Peyer's patch (tissue), 4 donors: ENCODE measurements at regions not wholly inside any gene's neighbourhood (a gene's known extent, or its start where the extent isn't known, plus 50 kb on each side); places are given as distances from the start of the nearest gene placed in this dataset.

Experiments used
- CTCF ChIP-seq, 6 experiments: fragments of 450-650 bp in 4 of 6; fragments of 200-600 bp in 2 of 6; sonication (generic) in 1 of 6; IDR thresholded peaks; one replicate each; pipeline ENCODE4 v1.5.1; 2017 to 2019; ENCODE audit warnings: antibody characterized with exemption in 6 of 6, mild to moderate bottlenecking in 3 of 6, moderate library complexity in 1 of 6
- POLR2A ChIP-seq, 2 donors: fragments of 450-650 bp; IDR thresholded peaks; one replicate each; pipeline ENCODE4 v1.5.1; 2017; ENCODE audit warnings: antibody characterized with exemption in 2 of 2, mild to moderate bottlenecking in 2 of 2, moderate library complexity in 2 of 2

GRCh38 chr11:45538363-45538762, 127.1 kb downstream of the CHST1 start:
- TF ChIP-seq POLR2A (IDR thresholded peaks at IDR 0.05) (no peak), CTCF (IDR thresholded peaks at IDR 0.05) (no peak)
